HUES48 (cell line): ENCODE measurements at regions not wholly inside any gene's neighbourhood (a gene's known extent, or its start where the extent isn't known, plus 50 kb on each side); places are given as distances from the start of the nearest gene placed in this dataset.

ENCODE experiments used
- H3K27ac ChIP-seq: one replicate; pipeline ENCODE4 v1.7.0; 2013; ENCODE audit warnings: low read depth, low read length, inconsistent platforms
- H3K27me3 ChIP-seq: 2 replicates; pipeline ENCODE4 v1.6.1; 2013; ENCODE audit warnings: mild to moderate bottlenecking, low read length; ENCODE audit not compliant: control insufficient read depth, insufficient read depth
- H3K36me3 ChIP-seq: 2 replicates; pipeline ENCODE4 v1.6.1; 2013; ENCODE audit warnings: low read length; ENCODE audit not compliant: control insufficient read depth, insufficient read depth
- H3K4me1 ChIP-seq: 2 replicates; pipeline ENCODE4 v1.6.1; 2013; ENCODE audit warnings: mild to moderate bottlenecking, low read length; ENCODE audit not compliant: control insufficient read depth, insufficient read depth
- H3K4me3 ChIP-seq: 2 replicates; pipeline ENCODE4 v1.5.1; 2013; ENCODE audit warnings: mild to moderate bottlenecking, low read depth, low read length
- H3K9ac ChIP-seq: 2 replicates; pipeline ENCODE4 v1.6.1; 2013; ENCODE audit warnings: mild to moderate bottlenecking, low read depth, low read length, moderate library complexity
- H3K9me3 ChIP-seq: 2 replicates; pipeline ENCODE4 v1.6.1; 2013; ENCODE audit warnings: low read length; ENCODE audit not compliant: control insufficient read depth, insufficient read depth

DNA sequence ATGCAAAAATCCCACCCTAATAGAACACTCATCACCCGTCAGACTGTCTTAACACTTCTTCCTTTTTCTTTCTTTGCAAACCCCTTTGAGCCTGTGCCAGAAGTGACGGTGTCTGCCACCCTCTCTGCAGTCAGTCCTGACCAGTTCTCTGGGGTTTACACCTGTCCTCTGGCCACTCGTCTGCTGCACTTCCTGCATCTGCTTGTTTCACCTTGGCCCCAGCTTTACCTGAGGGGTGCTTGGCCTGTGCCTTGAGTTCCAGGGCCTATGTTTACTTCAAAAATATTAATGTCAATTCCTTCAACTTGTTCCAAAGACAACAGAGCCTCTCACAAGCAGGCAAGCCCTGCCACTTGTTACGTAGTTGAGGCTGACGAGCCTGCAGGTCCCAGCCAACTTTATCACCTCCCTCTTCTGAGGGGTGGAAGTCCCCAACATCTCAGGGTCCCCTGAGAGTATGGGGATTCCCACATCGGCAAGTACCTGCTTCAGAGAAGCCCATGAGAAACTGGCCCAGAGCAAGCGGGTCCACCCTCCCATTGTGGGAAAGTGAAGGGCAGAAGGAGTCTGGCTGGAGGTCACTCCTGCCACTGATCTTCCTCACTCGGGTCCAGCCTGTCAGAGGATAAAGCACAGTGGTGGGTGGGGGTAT lies 205.4 kb downstream of the DAD1 start:
- Histone ChIP-seq H3K4me1 (peaks cover 7% of the 10 kb centered on the region; the same call in 1 of the 2 replicates), H3K4me3 (no peak overlapping the region), H3K27me3 (no peaks in the 10 kb centered on the region)

DNA sequence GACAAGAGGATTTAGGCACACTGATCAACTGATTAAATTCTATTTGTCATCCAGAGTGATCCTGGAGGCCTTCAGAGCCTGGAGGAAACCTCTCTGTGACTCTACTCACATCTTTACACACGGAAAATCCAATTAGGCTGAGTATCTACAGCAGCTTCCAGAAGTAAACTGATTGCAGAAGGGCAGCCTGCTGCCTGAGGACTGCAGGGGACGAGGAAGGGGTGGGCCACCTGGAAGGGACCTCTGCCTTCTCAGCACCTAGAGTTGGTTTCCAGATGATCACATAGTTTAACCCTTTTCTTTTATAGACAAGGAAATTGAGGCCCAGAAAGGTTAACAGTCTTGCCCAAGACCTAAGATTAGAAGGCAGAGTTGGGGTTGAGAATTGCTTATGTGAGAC lies 206.1 kb downstream of the DAD1 start:
- no peaks in the 10 kb centered on the region for H3K36me3 ChIP-seq
- H3K9me3 ChIP-seq, result no peaks in the 10 kb centered on the region
- no peak overlapping the region for H3K27ac ChIP-seq
- H3K9ac ChIP-seq, result no peak overlapping the region
- H3K27me3 ChIP-seq, result no peaks in the 10 kb centered on the region
- H3K4me1 ChIP-seq, result peaks cover 7% of the 10 kb centered on the region; the same call in 1 of the 2 replicates
- H3K4me3 ChIP-seq, result no peak overlapping the region

More for the DNA sequence above, 205.4 kb downstream of the DAD1 start:
- Histone ChIP-seq H3K27ac (no peak overlapping the region), H3K36me3 (no peaks in the 10 kb centered on the region), H3K9ac (no peak overlapping the region), H3K9me3 (no peaks in the 10 kb centered on the region)

DNA sequence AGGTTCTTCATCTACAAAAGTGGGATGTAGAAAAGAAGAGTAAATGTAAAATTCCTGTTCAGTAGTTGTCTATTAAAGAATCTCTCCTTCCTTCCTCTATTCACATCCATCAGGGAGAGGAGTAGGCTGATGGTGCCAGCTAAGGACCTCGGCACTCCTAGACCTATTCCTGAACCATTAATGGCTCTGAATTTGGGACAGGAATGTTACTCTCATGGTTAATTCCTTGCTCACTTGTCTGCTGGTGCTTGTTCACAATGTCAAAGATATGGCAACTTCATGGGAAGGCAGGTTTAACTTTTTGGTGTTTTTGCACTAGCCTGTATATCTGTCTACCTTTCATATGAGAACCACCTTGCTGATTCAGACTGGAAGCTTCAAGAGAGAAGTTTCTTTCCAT lies 206.6 kb downstream of the DAD1 start:
- Histone ChIP-seq H3K9ac (no peak overlapping the region), H3K9me3 (no peaks in the 10 kb centered on the region)

DNA sequence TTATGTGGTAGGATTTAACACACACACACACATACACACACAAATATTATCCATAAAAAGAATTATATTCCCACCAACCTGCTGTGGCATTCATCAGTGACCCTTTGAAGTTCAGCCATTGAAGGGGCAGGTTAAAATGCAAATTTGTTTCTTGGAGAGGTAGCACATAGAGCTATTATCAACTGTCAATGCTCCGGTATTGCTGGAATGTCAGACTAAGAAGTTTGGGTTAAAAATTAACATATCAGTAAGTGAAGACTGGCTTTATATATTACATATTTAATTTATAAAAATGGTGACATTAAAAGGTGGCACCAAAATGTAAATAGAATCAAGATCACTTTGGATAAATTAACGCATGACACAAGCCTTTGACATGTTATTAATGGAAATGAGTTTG lies 207.3 kb downstream of the DAD1 start:
- Histone ChIP-seq H3K4me1 (0 out of 2 replicates have a peak, but pooled peaks cover 5% of the 10 kb centered on the region), H3K4me3 (no peak overlapping the region), H3K9ac (no peak overlapping the region), H3K36me3 (no peaks in the 10 kb centered on the region), H3K27ac (peak overlapping the region; percentile 61), H3K9me3 (no peaks in the 10 kb centered on the region), H3K27me3 (no peaks in the 10 kb centered on the region)

More for the DNA sequence above, 206.6 kb downstream of the DAD1 start:
- H3K27ac ChIP-seq, result no peak overlapping the region
- no peaks in the 10 kb centered on the region for H3K36me3 ChIP-seq
- no peak overlapping the region for H3K4me3 ChIP-seq
- H3K27me3 ChIP-seq, result no peaks in the 10 kb centered on the region
- H3K4me1 ChIP-seq, result 0 out of 2 replicates have a peak, but pooled peaks cover 5% of the 10 kb centered on the region

DNA sequence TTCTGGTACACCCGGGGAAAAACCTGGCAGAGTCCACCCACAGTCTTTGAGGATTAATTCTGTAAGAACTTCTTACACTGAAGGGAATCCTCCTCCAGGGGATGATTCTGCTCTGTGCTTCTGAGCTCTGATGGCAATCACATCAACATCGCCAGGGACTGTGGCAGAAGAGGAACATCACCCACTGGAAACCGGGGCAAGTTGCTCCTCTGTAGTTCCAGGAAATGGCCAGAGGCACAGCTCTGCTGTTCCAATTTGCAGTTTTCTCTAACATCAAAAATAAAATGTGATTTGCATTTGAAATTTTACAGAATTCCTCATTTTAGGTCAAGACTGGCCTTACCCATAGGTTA lies 207.6 kb downstream of the DAD1 start:
- Histone ChIP-seq H3K36me3 (no peaks in the 10 kb centered on the region), H3K4me3 (no peak overlapping the region), H3K27me3 (no peaks in the 10 kb centered on the region), H3K4me1 (0 out of 2 replicates have a peak, but pooled peaks cover 5% of the 10 kb centered on the region), H3K27ac (peak overlapping the region; percentile 61), H3K9ac (no peak overlapping the region), H3K9me3 (no peaks in the 10 kb centered on the region)

DNA sequence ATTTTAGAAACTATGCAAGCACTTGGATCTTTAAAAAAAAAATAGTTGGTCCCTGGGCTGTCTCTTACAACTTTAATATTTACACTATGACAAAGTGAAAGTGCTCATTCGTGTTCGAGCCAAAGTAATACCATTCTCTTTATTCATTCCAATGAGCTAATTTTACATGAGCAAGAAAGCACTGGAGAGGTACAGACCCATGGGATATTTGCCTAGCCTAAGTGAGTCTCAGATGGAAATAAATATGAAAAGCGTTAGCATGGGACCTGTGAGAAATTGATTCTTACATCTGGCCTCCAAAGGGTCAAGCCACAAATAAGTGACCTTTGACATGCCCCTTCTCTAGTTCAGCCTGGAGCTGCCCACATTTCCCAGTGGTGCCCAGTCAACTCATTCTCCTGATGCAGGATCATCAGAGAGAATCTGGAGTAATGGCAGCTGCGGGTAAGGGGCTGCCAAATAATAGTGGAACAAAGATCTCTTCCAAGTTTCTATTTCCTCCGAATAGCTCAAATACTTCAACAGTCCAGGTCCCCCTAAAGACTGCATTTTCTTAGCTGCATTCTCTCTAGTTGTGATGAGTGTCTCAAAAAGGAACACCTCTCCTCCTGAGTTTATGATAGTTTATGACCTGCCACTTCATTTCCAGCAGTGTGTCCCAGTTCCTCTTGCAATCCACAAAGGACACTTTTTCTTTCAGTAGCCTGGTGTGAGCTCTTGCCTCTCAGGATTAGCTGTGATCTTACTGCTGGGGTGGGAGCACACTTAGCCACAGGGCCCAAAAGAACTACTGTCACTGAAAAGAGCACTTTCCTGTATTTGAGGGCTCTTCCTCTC lies 208.2 kb downstream of the DAD1 start:
- Histone ChIP-seq H3K27ac (peak overlapping the region; percentile 61), H3K4me3 (no peak overlapping the region), H3K9me3 (no peaks in the 10 kb centered on the region), H3K9ac (no peak overlapping the region), H3K36me3 (no peaks in the 10 kb centered on the region), H3K27me3 (no peaks in the 10 kb centered on the region), H3K4me1 (0 out of 2 replicates have a peak, but pooled peaks cover 5% of the 10 kb centered on the region)

DNA sequence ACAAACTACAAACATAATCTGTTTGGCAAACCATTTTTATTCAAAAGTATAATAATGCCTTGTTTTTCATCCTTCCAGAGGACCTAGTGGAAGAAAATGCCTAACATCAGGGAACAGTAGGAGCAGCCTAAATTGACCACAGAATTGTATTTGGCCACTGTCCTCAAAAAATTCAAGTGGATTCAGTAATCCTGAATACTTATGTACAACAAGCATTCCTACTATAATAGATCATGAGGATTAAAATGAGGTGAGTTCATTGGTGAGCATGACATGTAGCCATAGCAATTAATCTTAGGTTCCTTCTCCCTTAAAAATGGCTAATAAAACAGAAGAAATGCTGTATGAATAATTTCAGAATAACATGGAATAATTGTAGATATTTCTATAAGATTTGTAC lies 209.3 kb downstream of the DAD1 start:
- Histone ChIP-seq H3K27me3 (no peaks in the 10 kb centered on the region), H3K27ac (no peak overlapping the region), H3K4me3 (no peak overlapping the region), H3K9me3 (no peaks in the 10 kb centered on the region), H3K36me3 (no peaks in the 10 kb centered on the region), H3K9ac (no peak overlapping the region), H3K4me1 (0 out of 2 replicates have a peak, but pooled peaks cover 5% of the 10 kb centered on the region)

DNA sequence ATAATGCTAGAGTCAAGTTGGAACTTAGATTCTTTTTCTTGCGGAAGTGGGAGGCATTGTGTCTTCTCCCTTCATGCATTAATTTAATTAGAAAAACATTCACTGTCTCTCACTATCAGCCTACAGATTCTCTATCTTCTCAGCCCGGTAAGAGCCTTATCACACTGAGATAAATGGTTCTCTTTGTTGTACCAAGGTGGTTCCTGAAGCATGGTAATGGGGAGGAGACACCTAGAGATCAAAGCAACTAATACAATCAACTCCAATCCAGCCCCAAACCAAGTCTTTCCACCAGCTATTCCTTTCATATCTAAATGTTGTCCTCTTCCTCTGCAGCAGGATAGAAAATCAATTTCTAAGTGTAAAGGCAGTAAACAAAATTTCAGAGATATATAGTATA lies 210.8 kb downstream of the DAD1 start:
- H3K27me3 ChIP-seq, result no peaks in the 10 kb centered on the region
- no peaks in the 10 kb centered on the region for H3K36me3 ChIP-seq
- no peak overlapping the region for H3K27ac ChIP-seq
- no peak overlapping the region for H3K4me3 ChIP-seq
- H3K9ac ChIP-seq, result no peak overlapping the region
- no peaks in the 10 kb centered on the region for H3K9me3 ChIP-seq
- H3K4me1 ChIP-seq, result 0 out of 2 replicates have a peak, but pooled peaks cover 5% of the 10 kb centered on the region

DNA sequence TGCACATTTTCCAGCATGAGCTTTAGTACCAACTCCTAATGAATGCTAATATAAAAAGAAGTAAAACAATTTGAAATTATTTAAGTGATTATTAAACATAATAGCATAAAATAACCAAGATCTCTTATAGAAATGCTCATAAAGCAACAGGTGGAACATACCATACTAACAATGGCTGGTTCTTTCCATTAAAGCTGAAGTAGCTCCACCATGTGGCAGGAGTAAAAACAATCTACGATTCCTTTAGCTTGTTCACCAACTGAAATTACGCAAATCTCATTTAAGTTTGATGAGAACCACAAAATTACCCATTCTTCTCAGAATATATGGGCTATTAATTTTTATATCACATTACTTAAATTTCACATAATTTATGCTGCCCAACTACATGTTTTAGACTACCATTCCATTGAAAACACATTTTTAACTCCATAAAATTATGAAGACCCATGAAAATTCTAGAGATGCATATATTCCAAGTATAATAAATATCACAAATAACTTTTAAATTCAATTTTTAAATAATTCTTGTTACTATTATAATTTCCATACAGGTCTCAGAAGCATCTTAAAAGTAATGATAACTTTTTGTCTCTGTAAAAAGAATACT lies 213.6 kb downstream of the DAD1 start:
- Histone ChIP-seq H3K27me3 (no peaks in the 10 kb centered on the region; the same call in 1 of the 2 replicates), H3K9me3 (no peaks in the 10 kb centered on the region), H3K36me3 (no peaks in the 10 kb centered on the region), H3K27ac (no peak overlapping the region), H3K4me3 (no peak overlapping the region), H3K9ac (no peak overlapping the region), H3K4me1 (no peaks in the 10 kb centered on the region)

DNA sequence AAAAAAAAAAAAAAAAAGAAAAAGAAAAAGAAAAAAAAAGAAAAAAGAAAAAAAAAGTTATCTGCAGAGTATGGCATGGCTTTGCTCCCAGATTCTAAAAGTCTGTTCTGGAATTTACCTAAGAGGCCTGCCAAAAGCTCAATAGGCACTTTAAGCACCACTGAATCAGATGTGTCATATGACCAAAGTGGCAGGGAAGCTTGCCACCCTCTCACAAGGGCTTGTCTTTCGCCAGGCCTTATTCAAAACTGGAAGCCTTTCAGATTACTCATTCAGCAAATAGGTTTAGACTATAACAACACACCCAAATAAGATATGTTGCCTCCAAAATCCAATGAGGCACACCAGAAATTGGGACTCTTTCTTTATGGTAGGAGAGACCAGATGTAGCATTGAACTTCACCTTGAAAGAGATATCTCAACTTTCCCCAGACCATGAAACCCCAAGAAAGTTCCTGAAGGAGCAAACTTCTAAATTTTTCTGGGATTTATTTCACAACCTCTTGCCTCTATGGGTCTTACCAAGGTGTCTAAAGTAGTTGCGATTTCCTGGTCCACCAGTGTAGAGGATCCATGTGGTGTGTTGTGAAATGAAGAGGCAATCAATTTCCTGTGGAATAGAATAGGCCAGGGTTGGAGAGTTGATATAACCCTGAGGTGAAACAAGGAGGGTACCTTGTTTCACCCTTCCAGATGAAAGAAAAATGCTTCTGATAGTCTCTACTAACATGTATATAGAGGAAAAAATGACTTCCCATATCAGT lies 218.8 kb downstream of the DAD1 start:
- Histone ChIP-seq H3K4me3 (no peak overlapping the region), H3K27ac (no peak overlapping the region), H3K9me3 (no peaks in the 10 kb centered on the region), H3K27me3 (no peaks in the 10 kb centered on the region; the same call in 1 of the 2 replicates), H3K4me1 (no peaks in the 10 kb centered on the region), H3K36me3 (no peaks in the 10 kb centered on the region), H3K9ac (no peak overlapping the region)
